HG02973 (cell line): ENCODE measurements at regions not wholly inside any gene's neighbourhood (a gene's known extent, or its start where the extent isn't known, plus 50 kb on each side); places are given as distances from the start of the nearest gene placed in this dataset.
A peak's percentile ranks its signal among the peaks of the same experiment; 100 is the strongest.
"Not testable (repeated sequence)": the region's sequence is repeated elsewhere in the genome, so short reads cannot be mapped to it uniquely, and the experiment has no call there.

Experiments
- ATAC-seq: cut with Tn5 transposase; IDR thresholded peaks from one replicate; pipeline ENCODE4 v1.9.1; 2021; ENCODE audit warnings: moderate library complexity; ENCODE audit not compliant: unreplicated experiment

GRCh38 chr4:164615964-164616363 is 138.0 kb upstream of the SMIM31 start:
- no peak for ATAC-seq

GRCh38 chr4:164616961-164617360 is 137.0 kb upstream of the SMIM31 start:
- no peak for ATAC-seq

GRCh38 chr4:164617426-164617825 is 136.5 kb upstream of the SMIM31 start:
- no peak for ATAC-seq

GRCh38 chr4:164617911-164618310 is 136.0 kb upstream of the SMIM31 start:
- no peak for ATAC-seq

- ATAC-seq, result no peak
Observed at GRCh38 chr4:164621886-164622521, 131.9 kb upstream of the SMIM31 start.

GRCh38 chr4:164623099-164623498 is 130.8 kb upstream of the SMIM31 start:
- ATAC-seq, result no peak

- no peak for ATAC-seq
Observed at GRCh38 chr4:164639001-164639400, 114.9 kb upstream of the SMIM31 start.

- ATAC-seq, result no peak
Observed at GRCh38 chr4:164648151-164648848, 105.6 kb upstream of the SMIM31 start.

- no peak for ATAC-seq
Observed at GRCh38 chr4:164648849-164649212, 105.1 kb upstream of the SMIM31 start.

- no peak for ATAC-seq
Observed at GRCh38 chr4:164659765-164660164, 94.2 kb upstream of the SMIM31 start.

- not testable (repeated sequence) for ATAC-seq
Observed at GRCh38 chr4:164676152-164676551, 77.8 kb upstream of the SMIM31 start.

- no peak for ATAC-seq
Observed at GRCh38 chr4:164683040-164683439, 70.9 kb upstream of the SMIM31 start.

- ATAC-seq, result no peak
Observed at GRCh38 chr4:164695650-164696049, 58.3 kb upstream of the SMIM31 start.

- no peak for ATAC-seq
Observed at GRCh38 chr4:164700471-164700870, 53.5 kb upstream of the SMIM31 start.

GRCh38 chr4:164701665-164702064 is 52.3 kb upstream of the SMIM31 start:
- peak; percentile 64 for ATAC-seq
